Mesothelial cell of epicardium (in vitro differentiated cells): ENCODE measurements at regions not wholly inside any gene's neighbourhood (a gene's known extent, or its start where the extent isn't known, plus 50 kb on each side); places are given as distances from the start of the nearest gene placed in this dataset.

ENCODE experiments used
- DNase-seq, 2 experiments: peaks; one replicate each; pipeline ENCODE4 v3.0.0; 2021; ENCODE audit warnings: low spot score in 2 of 2; ENCODE audit not compliant: unreplicated experiment in 2 of 2
- H3K27ac Mint-ChIP-seq: 2 replicates; pipeline ENCODE4 v1.8.0; 2021; ENCODE audit warnings: mixed read lengths
- H3K27me3 Mint-ChIP-seq: 2 replicates; pipeline ENCODE4 v1.8.0; 2021; ENCODE audit warnings: low read depth, mixed read lengths
- H3K36me3 Mint-ChIP-seq: 2 replicates; pipeline ENCODE4 v1.8.0; 2021; ENCODE audit warnings: mixed read lengths
- H3K4me1 Mint-ChIP-seq: 2 replicates; pipeline ENCODE4 v1.8.0; 2021; ENCODE audit warnings: mixed read lengths
- H3K4me3 Mint-ChIP-seq: 2 replicates; pipeline ENCODE4 v1.8.0; 2021; ENCODE audit warnings: mild to moderate bottlenecking, moderate library complexity, mixed read lengths
- H3K9me3 Mint-ChIP-seq: 2 replicates; pipeline ENCODE4 v1.8.0; 2021; ENCODE audit warnings: mixed read lengths
- CTCF ChIP-seq: fragments of 200-600 bp; sonication (generic); IDR thresholded peaks from one replicate; pipeline ENCODE4 v1.5.0; 2021; ENCODE audit warnings: antibody characterized with exemption; ENCODE audit not compliant: unreplicated experiment

- Mint-ChIP-seq H3K36me3 (no peaks in the 10 kb centered on the region), H3K4me3 (no peak overlapping the region), H3K27ac (no peak overlapping the region), H3K27me3 (peaks cover 10% of the 10 kb centered on the region), H3K4me1 (peaks cover 22% of the 10 kb centered on the region), H3K9me3 (peaks cover 4% of the 10 kb centered on the region)
- TF ChIP-seq CTCF: no peak
- no peak for DNase-seq
These were observed 59.9 kb upstream of the CORO2B start for GRCh38 chr15:68518785-68519430.

GRCh38 chr15:68524753-68525584 is 53.8 kb upstream of the CORO2B start:
- Mint-ChIP-seq H3K27me3 (peaks cover 12% of the 10 kb centered on the region), H3K4me3 (no peak overlapping the region), H3K4me1 (peaks cover 10% of the 10 kb centered on the region), H3K27ac (peak overlapping the region; percentile 68), H3K9me3 (peaks cover 15% of the 10 kb centered on the region), H3K36me3 (no peaks in the 10 kb centered on the region)
- no peak for DNase-seq
- TF ChIP-seq CTCF: no peak

- Mint-ChIP-seq H3K27ac (no peak overlapping the region), H3K9me3 (peaks cover 22% of the 10 kb centered on the region), H3K36me3 (peaks cover under 1% of the 10 kb centered on the region), H3K4me1 (peaks cover 10% of the 10 kb centered on the region), H3K4me3 (no peak overlapping the region), H3K27me3 (peaks cover 12% of the 10 kb centered on the region)
- no peak for TF ChIP-seq CTCF
- DNase-seq: no peak
These were observed 53.0 kb upstream of the CORO2B start for GRCh38 chr15:68525815-68526214.

GRCh38 chr15:68526269-68526668 is 52.5 kb upstream of the CORO2B start:
- no peak overlapping the region for H3K27ac Mint-ChIP-seq
- no peak for TF ChIP-seq CTCF
- peaks cover 10% of the 10 kb centered on the region for H3K4me1 Mint-ChIP-seq
- H3K36me3 Mint-ChIP-seq: peaks cover 2% of the 10 kb centered on the region
- H3K4me3 Mint-ChIP-seq: no peak overlapping the region
- peaks cover 10% of the 10 kb centered on the region for H3K27me3 Mint-ChIP-seq
- DNase-seq: no peak
- peaks cover 26% of the 10 kb centered on the region for H3K9me3 Mint-ChIP-seq

- peaks cover 9% of the 10 kb centered on the region for H3K27me3 Mint-ChIP-seq
- DNase-seq: no peak
- no peak for TF ChIP-seq CTCF
- peaks cover 2% of the 10 kb centered on the region for H3K36me3 Mint-ChIP-seq
- H3K27ac Mint-ChIP-seq: no peak overlapping the region
- peaks cover 28% of the 10 kb centered on the region for H3K9me3 Mint-ChIP-seq
- H3K4me3 Mint-ChIP-seq: no peak overlapping the region
- H3K4me1 Mint-ChIP-seq: peaks cover 10% of the 10 kb centered on the region
These were observed 52.0 kb upstream of the CORO2B start for GRCh38 chr15:68526784-68527183.
